ENCODE measurements at regions not wholly inside any gene's neighbourhood (a gene's known extent, or its start where the extent isn't known, plus 50 kb on each side); places are given as distances from the start of the nearest gene placed in this dataset.
"Not testable (repeated sequence)": the region's sequence is repeated elsewhere in the genome, so short reads cannot be mapped to it uniquely, and the experiment has no call there.

- no peak for DNase-seq
Observed at GRCh38 chr6:109875973-109876372, 102.1 kb upstream of the GPR6 start.

GRCh38 chr6:109877028-109878004 is 100.8 kb upstream of the GPR6 start:
- no peak for DNase-seq

GRCh38 chr6:109878005-109878690 is 100.0 kb upstream of the GPR6 start:
- DNase-seq, result not testable (repeated sequence)

- not testable (repeated sequence) for DNase-seq
Observed at GRCh38 chr6:109879081-109879480, 99.0 kb upstream of the GPR6 start.

- DNase-seq, result no peak
Observed at GRCh38 chr6:109879521-109879920, 98.6 kb upstream of the GPR6 start.

- DNase-seq, result not testable (repeated sequence)
Observed at GRCh38 chr6:109881069-109881468, 97.0 kb upstream of the GPR6 start.

GRCh38 chr6:109881953-109882490 is 96.1 kb upstream of the GPR6 start:
- peak; percentile 5 for DNase-seq

GRCh38 chr6:109891924-109892323 is 86.2 kb upstream of the GPR6 start:
- DNase-seq, result no peak

GRCh38 chr6:109892451-109893435 is 85.4 kb upstream of the GPR6 start:
- DNase-seq, result no peak

GRCh38 chr6:109893606-109894005 is 84.5 kb upstream of the GPR6 start:
- no peak for DNase-seq

GRCh38 chr6:109894181-109894580 is 83.9 kb upstream of the GPR6 start:
- DNase-seq, result no peak

- DNase-seq, result peak; percentile 36
Observed at GRCh38 chr6:109896341-109896740, 81.8 kb upstream of the GPR6 start.

GRCh38 chr6:109897025-109897424 is 81.1 kb upstream of the GPR6 start:
- DNase-seq, result no peak

GRCh38 chr6:109897561-109898080 is 80.5 kb upstream of the GPR6 start:
- DNase-seq, result no peak

GRCh38 chr6:109901976-109902375 is 76.1 kb upstream of the GPR6 start:
- DNase-seq, result no peak

GRCh38 chr6:109902870-109903269 is 75.2 kb upstream of the GPR6 start:
- no peak for DNase-seq

GRCh38 chr6:109910571-109910970 is 67.5 kb upstream of the GPR6 start:
- DNase-seq, result no peak

GRCh38 chr6:109912118-109912517 is 66.0 kb upstream of the GPR6 start:
- DNase-seq, result no peak

- DNase-seq, result no peak
Observed at GRCh38 chr6:109912952-109913351, 65.2 kb upstream of the GPR6 start.

- not testable (repeated sequence) for DNase-seq
Observed at GRCh38 chr6:109915748-109916147, 62.4 kb upstream of the GPR6 start.

GRCh38 chr6:109916759-109917158 is 61.4 kb upstream of the GPR6 start:
- DNase-seq, result no peak

- DNase-seq, result no peak
Observed at GRCh38 chr6:109918227-109918626, 59.9 kb upstream of the GPR6 start.

All from fibroblast of skin of right quadriceps (primary cell).